HCT116 (cell line): ENCODE measurements at regions not wholly inside any gene's neighbourhood (a gene's known extent, or its start where the extent isn't known, plus 50 kb on each side); places are given as distances from the start of the nearest gene placed in this dataset.

Source experiments
- CEBPB ChIP-seq: IDR thresholded peaks from 2 replicates; pipeline ENCODE4 v1.6.1; 2012; ENCODE audit warnings: low read depth
- ELF1 ChIP-seq: IDR thresholded peaks from 2 replicates; pipeline ENCODE4 v1.6.1; 2012; ENCODE audit warnings: low read depth, borderline replicate concordance
- POLR2A ChIP-seq: IDR thresholded peaks from 2 replicates; pipeline ENCODE4 v1.7.0; 2011; ENCODE audit warnings: borderline replicate concordance; ENCODE audit not compliant: insufficient read depth, insufficient read length; ENCODE audit errors: extremely low read depth
- POLR2AphosphoS5 ChIP-seq: IDR thresholded peaks from 2 replicates; pipeline ENCODE4 v1.6.1; 2011; ENCODE audit warnings: mild to moderate bottlenecking, low read depth, low read length, moderate library complexity
- RAD21 ChIP-seq: IDR thresholded peaks from 2 replicates; pipeline ENCODE4 v1.6.1; 2012; ENCODE audit warnings: low read depth, mild to moderate bottlenecking
- REST ChIP-seq: IDR thresholded peaks from 2 replicates; pipeline ENCODE4 v1.6.1; 2012; ENCODE audit warnings: low read depth
- SRF ChIP-seq: IDR thresholded peaks from 2 replicates; pipeline ENCODE4 v1.6.1; 2012; ENCODE audit warnings: low read depth
- YY1 ChIP-seq: IDR thresholded peaks from 2 replicates; pipeline ENCODE4 v1.6.1; 2011; ENCODE audit warnings: low read length, low read depth, moderate library complexity, mild to moderate bottlenecking; ENCODE audit not compliant: insufficient replicate concordance; ENCODE audit errors: extremely low read depth

- TF ChIP-seq POLR2A (no peak), ELF1 (no peak), RAD21 (no peak), SRF (no peak), YY1 (no peak), CEBPB (no peak), REST (no peak), POLR2AphosphoS5 (no peak)
These were observed 84.5 kb upstream of the SEMA3C start for GRCh38 chr7:81003326-81003725.
